Astrocyte (in vitro differentiated cells and primary cell): ENCODE measurements at regions not wholly inside any gene's neighbourhood (a gene's known extent, or its start where the extent isn't known, plus 50 kb on each side); places are given as distances from the start of the nearest gene placed in this dataset.

Experiments
- EZH2 ChIP-seq: IDR thresholded peaks from 2 replicates; pipeline ENCODE4 v1.6.1; 2012; ENCODE audit warnings: mild to moderate bottlenecking, low read length, inconsistent platforms; ENCODE audit not compliant: insufficient read depth
- TF ChIP-seq, protein P1 (sequence below): IDR thresholded peaks from 2 replicates; pipeline ENCODE4 v1.5.1; 2011; ENCODE audit warnings: low read depth, mild to moderate bottlenecking, inconsistent platforms, low read length, moderate library complexity; ENCODE audit not compliant: insufficient read depth

DNA sequence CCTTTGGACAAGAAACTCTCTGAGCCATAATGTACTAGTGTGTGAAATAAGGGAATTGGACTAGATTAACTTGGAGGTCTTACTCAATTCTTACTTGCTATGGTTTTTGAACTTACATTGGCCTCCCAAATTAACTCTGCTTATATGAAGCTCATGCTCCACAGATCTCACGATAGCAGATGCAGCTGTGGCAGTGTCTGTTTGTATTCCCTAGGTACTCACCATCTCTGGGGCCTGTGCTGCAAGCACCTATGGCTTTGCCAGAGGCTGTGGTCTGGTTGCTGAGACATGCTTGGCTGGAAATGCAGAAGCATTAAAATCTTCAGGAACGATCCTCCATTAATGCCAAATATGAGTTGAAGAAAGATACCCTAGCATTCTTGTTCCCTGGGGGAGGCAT lies 112.8 kb downstream of the MSL3 start:
- TF ChIP-seq, protein P1, sequence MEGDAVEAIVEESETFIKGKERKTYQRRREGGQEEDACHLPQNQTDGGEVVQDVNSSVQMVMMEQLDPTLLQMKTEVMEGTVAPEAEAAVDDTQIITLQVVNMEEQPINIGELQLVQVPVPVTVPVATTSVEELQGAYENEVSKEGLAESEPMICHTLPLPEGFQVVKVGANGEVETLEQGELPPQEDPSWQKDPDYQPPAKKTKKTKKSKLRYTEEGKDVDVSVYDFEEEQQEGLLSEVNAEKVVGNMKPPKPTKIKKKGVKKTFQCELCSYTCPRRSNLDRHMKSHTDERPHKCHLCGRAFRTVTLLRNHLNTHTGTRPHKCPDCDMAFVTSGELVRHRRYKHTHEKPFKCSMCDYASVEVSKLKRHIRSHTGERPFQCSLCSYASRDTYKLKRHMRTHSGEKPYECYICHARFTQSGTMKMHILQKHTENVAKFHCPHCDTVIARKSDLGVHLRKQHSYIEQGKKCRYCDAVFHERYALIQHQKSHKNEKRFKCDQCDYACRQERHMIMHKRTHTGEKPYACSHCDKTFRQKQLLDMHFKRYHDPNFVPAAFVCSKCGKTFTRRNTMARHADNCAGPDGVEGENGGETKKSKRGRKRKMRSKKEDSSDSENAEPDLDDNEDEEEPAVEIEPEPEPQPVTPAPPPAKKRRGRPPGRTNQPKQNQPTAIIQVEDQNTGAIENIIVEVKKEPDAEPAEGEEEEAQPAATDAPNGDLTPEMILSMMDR = no peak
- no peak for TF ChIP-seq EZH2
